ENCODE measurements at regions not wholly inside any gene's neighbourhood (a gene's known extent, or its start where the extent isn't known, plus 50 kb on each side); places are given as distances from the start of the nearest gene placed in this dataset.

GRCh38 chr1:98460136-98460535 is 201.4 kb upstream of the SNX7 start:
- BruUV-seq (replicated peaks), result no TSS peak
- H3K27me3 ChIP-seq (replicated peaks; ENCODE audit: insufficient read depth, low read depth, low read length, poor library complexity), result no peaks in the 10 kb centered on the region
- no peaks in the 10 kb centered on the region for H3K9me3 ChIP-seq (ENCODE audit: low read depth, low read length, poor library complexity, severe bottlenecking)
- ChIA-PET POLR2A (ENCODE audit: low non-redundant PET) (no interaction called here), CTCF (no interaction called here)
- H3K4me3 ChIP-seq (ENCODE audit: low read depth, low read length, poor library complexity, severe bottlenecking), result no peak overlapping the region
- peaks cover 3% of the 10 kb centered on the region for H3K4me1 ChIP-seq (ENCODE audit: insufficient read depth, low read length, poor library complexity, severe bottlenecking)
- H3K27ac ChIP-seq (ENCODE audit: low read depth, low read length, poor library complexity, severe bottlenecking), result no peak overlapping the region
- intact Hi-C loops (cut with micrococcal nuclease; ENCODE audit: unreplicated experiment), result no loop called here
- DNase-seq (ENCODE audit: low spot score), result no peak
- H3K36me3 ChIP-seq (ENCODE audit: insufficient read depth, low read length, poor library complexity, severe bottlenecking), result no peaks in the 10 kb centered on the region
- no peak for TF ChIP-seq CTCF (conservative IDR thresholded peaks at IDR 0.05; ENCODE audit: low read depth, low read length)
- TF ChIP-seq EZH2 (IDR thresholded peaks at IDR 0.05; ENCODE audit: borderline replicate concordance, low read depth, low read length, poor library complexity, severe bottlenecking), result no peak

GRCh38 chr1:98459486-98459870 is 202.0 kb upstream of the SNX7 start:
- CTCF ChIA-PET, result no interaction called here
- Histone ChIP-seq H3K36me3 (ENCODE audit: insufficient read depth, low read length, poor library complexity, severe bottlenecking) (no peaks in the 10 kb centered on the region), H3K27me3 (replicated peaks; ENCODE audit: insufficient read depth, low read depth, low read length, poor library complexity) (no peaks in the 10 kb centered on the region), H3K4me1 (ENCODE audit: insufficient read depth, low read length, poor library complexity, severe bottlenecking) (peaks cover 6% of the 10 kb centered on the region), H3K9me3 (ENCODE audit: low read depth, low read length, poor library complexity, severe bottlenecking) (no peaks in the 10 kb centered on the region), H3K27ac (ENCODE audit: low read depth, low read length, poor library complexity, severe bottlenecking) (no peak overlapping the region), H3K4me3 (ENCODE audit: low read depth, low read length, poor library complexity, severe bottlenecking) (no peak overlapping the region)
- DNase-seq (ENCODE audit: low spot score), result no peak
- intact Hi-C loops (cut with micrococcal nuclease; ENCODE audit: unreplicated experiment), result loop anchor here (10.0 kb wide), 1 partner anchor 1485 kb away; no protein-coding TSS in a partner anchor
- POLR2A ChIA-PET (ENCODE audit: low non-redundant PET), result no interaction called here
- no peak for TF ChIP-seq EZH2 (IDR thresholded peaks at IDR 0.05; ENCODE audit: borderline replicate concordance, low read depth, low read length, poor library complexity, severe bottlenecking)
- no peak for TF ChIP-seq CTCF (conservative IDR thresholded peaks at IDR 0.05; ENCODE audit: low read depth, low read length)
- BruUV-seq (replicated peaks), result no TSS peak

GRCh38 chr1:98458511-98459485 is 202.7 kb upstream of the SNX7 start:
- intact Hi-C loops (cut with micrococcal nuclease; ENCODE audit: unreplicated experiment), result loop anchor here (10.0 kb wide), 1 partner anchor 1484 kb away; no protein-coding TSS in a partner anchor
- no peak for DNase-seq (ENCODE audit: low spot score)
- H3K4me3 ChIP-seq (ENCODE audit: low read depth, low read length, poor library complexity, severe bottlenecking), result no peak overlapping the region
- no peaks in the 10 kb centered on the region for H3K9me3 ChIP-seq (ENCODE audit: low read depth, low read length, poor library complexity, severe bottlenecking)
- no TSS peak for BruUV-seq (replicated peaks)
- no peaks in the 10 kb centered on the region for H3K36me3 ChIP-seq (ENCODE audit: insufficient read depth, low read length, poor library complexity, severe bottlenecking)
- peaks cover 13% of the 10 kb centered on the region for H3K4me1 ChIP-seq (ENCODE audit: insufficient read depth, low read length, poor library complexity, severe bottlenecking)
- CTCF ChIA-PET, result no interaction called here
- no peak overlapping the region for H3K27ac ChIP-seq (ENCODE audit: low read depth, low read length, poor library complexity, severe bottlenecking)
- POLR2A ChIA-PET (ENCODE audit: low non-redundant PET), result no interaction called here
- H3K27me3 ChIP-seq (replicated peaks; ENCODE audit: insufficient read depth, low read depth, low read length, poor library complexity), result no peaks in the 10 kb centered on the region
- TF ChIP-seq EZH2 (IDR thresholded peaks at IDR 0.05; ENCODE audit: borderline replicate concordance, low read depth, low read length, poor library complexity, severe bottlenecking) (no peak), CTCF (conservative IDR thresholded peaks at IDR 0.05; ENCODE audit: low read depth, low read length) (no peak)

Data from A673 (cell line).